T-helper 1 cell (primary cell): ENCODE measurements at regions not wholly inside any gene's neighbourhood (a gene's known extent, or its start where the extent isn't known, plus 50 kb on each side); places are given as distances from the start of the nearest gene placed in this dataset.
A peak's percentile ranks its signal among the peaks of the same experiment; 100 is the strongest.
"Not testable (repeated sequence)": the region's sequence is repeated elsewhere in the genome, so short reads cannot be mapped to it uniquely, and the experiment has no call there.

Experiments used
- DNase-seq, 5 donors: peaks; one replicate each; pipeline ENCODE4 v3.0.0-alpha.2; 2012 to 2020

- no peak for DNase-seq
Measured at GRCh38 chr5:86671536-86671935, 53.8 kb downstream of the COX7C start.

GRCh38 chr5:86674069-86674468 lies 56.3 kb downstream of the COX7C start:
- DNase-seq = no peak

- no peak for DNase-seq
Measured at GRCh38 chr5:86675311-86675710, 57.6 kb downstream of the COX7C start.

DNA sequence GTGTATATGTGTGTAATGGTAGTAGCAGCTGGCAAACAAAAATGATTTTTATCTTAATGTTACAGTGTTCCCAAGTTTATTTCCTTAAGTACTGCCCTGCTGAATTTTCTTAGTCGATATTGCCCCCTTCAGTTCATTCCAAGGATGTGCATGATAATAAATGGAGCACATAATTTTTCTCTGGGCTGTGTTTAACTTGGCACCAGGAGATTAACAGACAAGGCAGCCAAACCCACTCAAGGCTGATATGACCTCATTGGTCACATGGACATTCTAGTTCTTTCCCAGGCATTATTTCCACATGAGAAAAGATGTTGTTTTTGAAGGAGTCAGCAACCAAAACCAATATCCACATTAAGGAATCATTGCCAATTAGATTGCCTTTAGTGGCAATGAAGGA lies 61.8 kb downstream of the COX7C start:
- DNase-seq = peak in 1 of 5 donors; percentile 1

DNA sequence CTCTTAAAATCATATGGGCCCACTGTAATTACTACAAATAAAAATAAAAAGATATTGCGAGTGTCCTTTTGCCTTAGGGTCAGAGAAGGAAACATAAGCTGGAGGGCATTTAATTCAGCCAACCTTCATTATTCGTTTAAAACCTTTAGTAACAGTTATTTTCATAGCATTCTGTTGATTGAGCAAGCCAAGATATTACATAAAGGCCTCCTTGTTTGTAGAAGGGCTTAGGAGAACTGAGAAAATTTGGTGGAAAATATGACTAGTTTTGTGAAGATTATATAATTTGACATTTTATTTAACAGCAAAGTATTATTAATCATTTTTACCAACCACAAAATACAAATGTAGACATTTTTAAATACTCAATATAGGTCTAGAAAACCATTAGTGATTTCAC lies 62.2 kb downstream of the COX7C start:
- no peak for DNase-seq

DNA sequence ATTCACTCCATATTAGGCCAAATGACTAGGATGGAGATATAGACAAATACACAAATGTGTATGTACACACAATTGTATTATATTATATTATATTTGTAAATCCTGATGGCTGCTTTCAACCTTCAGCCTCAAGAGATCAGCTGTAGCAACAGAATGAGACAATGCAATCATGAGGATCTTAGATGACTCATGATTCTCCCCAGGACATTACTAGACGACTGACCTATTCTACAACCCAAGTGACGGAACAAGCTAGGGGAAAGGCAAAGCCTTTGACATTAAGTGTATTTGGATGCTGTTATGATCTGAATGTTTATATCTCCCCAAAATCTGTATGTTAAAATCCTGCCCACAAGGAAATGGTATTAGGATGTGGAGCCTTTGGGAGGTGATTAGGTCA lies 66.5 kb downstream of the COX7C start:
- no peak for DNase-seq

GRCh38 chr5:86686046-86686445 lies 68.3 kb downstream of the COX7C start:
- no peak for DNase-seq

DNA sequence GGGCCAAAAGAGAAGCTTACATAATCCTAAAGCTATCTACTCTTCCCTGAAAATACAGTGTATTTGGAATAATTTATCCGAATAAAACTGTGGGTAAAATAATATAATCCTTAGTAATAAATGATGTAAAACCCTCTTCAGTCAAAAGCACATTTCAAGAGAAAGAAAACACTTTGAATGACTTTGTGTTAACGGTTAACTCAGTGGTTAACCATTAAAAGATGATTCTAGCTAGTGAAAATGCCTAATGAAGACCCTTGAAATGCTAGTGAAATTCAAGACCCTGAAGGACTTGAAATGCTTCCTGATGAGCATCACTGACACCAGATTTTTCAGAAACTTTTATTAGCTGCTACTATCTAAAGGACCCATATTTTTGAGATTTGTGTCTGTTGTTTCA lies 70.7 kb downstream of the COX7C start:
- DNase-seq = no peak

DNA sequence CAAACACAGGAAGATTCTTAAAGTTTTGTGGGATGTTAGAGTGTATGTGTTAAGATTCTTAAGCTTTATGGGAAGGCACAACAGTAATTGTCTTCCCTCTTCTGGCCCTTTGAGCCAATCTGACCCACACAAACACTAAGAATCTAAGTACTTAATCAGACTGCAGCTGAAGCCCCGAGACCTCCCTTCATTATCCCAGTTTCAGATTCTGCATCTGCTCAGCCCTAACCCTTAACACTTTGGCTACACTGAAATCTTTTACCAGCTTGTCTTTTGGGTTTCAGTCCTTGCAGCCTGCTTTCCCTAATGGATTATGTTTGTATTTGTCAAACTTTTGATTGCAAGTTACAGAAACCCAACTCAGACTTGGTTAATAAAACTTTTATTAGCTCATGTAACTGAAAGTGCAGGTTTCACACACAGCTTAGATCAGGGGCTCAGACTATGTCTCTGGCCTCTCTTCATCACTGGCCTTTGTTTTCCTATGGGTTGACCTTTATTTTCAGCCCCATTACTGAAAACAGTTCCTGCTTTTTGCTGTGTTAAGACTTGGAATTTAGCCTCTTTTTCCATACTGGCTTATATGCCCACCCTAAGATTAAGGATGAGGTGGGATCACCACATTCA lies 71.5 kb downstream of the COX7C start:
- no peak for DNase-seq

DNA sequence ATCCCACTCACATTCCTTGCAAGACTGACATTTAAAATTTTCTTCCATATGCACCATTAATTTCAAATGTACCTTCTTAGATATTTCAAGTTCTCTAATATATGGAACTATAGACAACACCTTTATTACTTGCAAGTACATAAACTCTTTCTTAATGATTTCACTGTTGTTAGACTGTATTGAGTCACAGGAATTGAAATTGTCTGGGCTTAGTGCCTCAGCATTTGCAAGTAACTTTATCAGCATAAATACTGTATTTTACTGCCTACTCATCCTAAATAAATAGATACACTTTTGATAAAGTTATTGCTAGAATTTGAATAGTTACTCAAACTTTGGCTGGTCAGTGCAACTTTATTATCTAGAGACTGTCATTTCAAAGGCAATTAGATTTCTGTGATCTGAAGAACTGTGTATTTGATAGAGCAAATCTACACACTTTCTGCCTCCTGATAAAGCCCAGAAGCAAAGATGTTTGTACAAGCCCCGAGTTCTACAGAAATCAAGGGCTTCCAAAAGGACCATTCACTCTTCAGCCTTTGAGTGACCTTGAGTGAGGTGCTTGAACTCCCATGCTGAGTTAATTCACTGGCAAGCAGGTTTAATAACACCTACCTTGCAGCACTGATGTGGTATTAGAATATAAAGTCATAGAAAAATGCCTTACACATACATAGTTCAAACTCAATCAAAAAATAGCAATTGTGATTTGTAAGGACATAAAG lies 91.6 kb downstream of the COX7C start:
- no peak for DNase-seq

DNA sequence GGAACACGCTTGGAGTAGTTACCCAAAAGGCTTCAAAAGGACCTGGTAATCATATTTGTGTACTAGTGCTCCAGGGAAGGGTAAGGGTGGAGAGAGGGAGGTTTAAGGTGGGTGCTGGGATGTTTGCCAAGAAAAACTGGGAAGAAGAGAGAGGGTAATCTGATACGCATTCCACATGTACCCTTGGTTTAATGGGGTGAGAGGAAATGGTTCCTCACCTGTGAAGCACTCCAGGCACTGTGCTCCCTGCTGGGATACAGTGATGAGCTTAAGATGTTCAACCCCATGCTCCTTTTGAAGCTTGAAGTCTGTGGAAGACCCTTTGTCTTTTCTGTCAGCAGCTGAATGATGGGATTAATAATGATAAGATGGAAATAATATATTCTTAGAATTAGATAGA lies 98.4 kb downstream of the COX7C start:
- no peak for DNase-seq

GRCh38 chr5:86731319-86732117 lies 113.8 kb downstream of the COX7C start:
- DNase-seq = not testable (repeated sequence)

- no peak for DNase-seq
Measured at GRCh38 chr5:86735370-86735769, 117.6 kb downstream of the COX7C start.

- no peak for DNase-seq
Measured at GRCh38 chr5:86737579-86737978, 119.8 kb downstream of the COX7C start.

- no peak for DNase-seq
Measured at GRCh38 chr5:86748538-86749105, 130.9 kb downstream of the COX7C start.

DNA sequence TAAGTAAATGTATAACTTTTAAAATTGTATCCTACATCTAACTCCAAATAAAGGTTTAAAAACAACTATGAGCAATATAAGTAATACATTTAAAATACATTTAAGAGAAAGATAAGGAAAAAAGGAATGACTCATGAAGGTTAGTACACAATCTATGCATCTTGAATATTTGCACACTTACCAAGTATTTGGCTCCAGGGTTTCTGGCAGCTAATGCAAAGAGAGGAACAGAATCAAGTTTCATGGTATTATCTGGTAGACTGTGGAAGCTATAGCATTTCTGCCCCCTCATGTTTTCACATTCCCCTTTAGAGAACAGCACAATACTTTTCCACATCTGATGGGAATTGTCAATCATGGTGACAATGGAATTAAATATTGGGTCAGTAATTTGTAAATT lies 132.1 kb downstream of the COX7C start:
- DNase-seq = no peak

- no peak for DNase-seq
Measured at GRCh38 chr5:86756839-86757238, 139.1 kb downstream of the COX7C start.

- no peak for DNase-seq
Measured at GRCh38 chr5:86757824-86758223, 140.1 kb downstream of the COX7C start.

DNA sequence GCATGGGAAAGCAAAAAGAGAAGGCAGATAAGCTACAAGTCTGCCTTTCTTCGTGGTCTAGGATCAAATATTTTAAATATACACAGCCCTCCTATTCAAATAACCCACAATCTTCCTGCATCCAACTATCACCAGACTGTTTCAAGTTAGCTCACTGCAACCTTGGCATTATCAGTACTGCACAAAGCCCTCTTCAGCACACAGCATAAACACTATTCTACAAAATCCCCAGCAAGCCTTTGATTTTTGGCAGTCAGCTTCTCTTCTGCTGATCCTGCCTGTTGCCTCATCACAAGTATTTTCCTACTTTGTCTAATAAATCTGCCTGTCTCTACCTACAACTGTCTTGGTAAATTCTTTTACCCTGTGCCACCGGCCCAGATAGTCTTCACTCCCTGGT lies 142.9 kb downstream of the COX7C start:
- DNase-seq = no peak

- no peak for DNase-seq
Measured at GRCh38 chr5:86763929-86764328, 146.2 kb downstream of the COX7C start.

DNA sequence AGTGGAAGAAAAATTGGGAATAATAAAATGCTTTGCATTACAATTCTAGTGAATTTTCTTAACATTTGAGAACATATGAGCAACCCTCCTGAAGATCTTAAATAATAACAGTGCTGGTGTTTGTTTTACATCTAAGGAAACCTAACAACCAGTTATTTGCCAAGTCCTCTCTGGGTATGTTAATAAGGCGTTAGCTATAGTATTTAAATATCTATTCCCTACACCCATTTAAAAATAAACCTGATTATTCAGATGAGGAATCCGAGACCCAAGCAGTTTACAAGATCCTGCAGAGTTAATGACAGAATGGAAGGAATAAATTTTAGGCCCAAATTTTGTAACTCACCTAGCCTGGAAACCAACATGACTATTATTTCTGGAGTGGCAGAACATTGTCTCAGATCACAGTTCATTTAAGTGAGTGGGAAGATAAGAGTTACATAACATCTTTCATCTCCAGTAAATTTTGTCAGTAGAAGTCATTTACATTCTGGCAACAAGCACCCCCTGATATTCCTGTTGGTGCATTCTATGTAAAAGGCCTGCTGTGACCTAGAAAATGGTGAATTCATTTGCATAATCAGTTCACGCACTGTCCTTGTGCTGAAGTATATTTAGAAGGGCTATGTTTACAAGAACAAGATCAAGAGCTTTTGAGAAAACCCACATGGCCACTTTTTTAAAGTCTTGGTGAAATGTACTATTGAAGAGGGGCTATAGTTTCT lies 148.2 kb downstream of the COX7C start:
- DNase-seq = no peak

DNA sequence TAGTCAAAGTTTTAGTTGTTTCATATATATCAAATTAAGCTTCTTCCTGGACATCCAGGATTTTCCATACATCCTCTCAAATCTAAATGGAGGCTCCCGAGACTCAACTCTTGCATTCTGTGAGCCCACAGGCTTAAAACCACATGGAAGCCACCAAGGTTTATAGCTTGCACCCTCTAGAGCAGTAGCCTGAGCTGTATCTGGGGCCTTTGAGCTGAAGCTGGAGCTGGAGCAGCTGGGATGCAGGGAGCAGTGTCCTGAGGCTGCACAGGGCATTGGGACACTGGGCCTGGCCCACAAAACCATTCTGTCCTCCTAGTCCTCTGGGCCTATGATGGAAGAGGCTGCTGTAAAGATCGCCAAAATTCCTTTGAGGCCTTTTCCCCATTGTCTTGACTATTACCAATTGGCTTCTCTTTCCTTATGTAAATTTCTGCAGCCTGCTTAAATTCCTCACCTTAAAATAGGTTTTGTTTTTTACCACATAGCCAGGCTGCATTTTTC lies 151.0 kb downstream of the COX7C start:
- DNase-seq = no peak

GRCh38 chr5:86780018-86780417 lies 162.3 kb downstream of the COX7C start:
- DNase-seq = no peak
